ENCODE measurements at regions not wholly inside any gene's neighbourhood (a gene's known extent, or its start where the extent isn't known, plus 50 kb on each side); places are given as distances from the start of the nearest gene placed in this dataset.
"Not testable (repeated sequence)": the region's sequence is repeated elsewhere in the genome, so short reads cannot be mapped to it uniquely, and the experiment has no call there.

DNA sequence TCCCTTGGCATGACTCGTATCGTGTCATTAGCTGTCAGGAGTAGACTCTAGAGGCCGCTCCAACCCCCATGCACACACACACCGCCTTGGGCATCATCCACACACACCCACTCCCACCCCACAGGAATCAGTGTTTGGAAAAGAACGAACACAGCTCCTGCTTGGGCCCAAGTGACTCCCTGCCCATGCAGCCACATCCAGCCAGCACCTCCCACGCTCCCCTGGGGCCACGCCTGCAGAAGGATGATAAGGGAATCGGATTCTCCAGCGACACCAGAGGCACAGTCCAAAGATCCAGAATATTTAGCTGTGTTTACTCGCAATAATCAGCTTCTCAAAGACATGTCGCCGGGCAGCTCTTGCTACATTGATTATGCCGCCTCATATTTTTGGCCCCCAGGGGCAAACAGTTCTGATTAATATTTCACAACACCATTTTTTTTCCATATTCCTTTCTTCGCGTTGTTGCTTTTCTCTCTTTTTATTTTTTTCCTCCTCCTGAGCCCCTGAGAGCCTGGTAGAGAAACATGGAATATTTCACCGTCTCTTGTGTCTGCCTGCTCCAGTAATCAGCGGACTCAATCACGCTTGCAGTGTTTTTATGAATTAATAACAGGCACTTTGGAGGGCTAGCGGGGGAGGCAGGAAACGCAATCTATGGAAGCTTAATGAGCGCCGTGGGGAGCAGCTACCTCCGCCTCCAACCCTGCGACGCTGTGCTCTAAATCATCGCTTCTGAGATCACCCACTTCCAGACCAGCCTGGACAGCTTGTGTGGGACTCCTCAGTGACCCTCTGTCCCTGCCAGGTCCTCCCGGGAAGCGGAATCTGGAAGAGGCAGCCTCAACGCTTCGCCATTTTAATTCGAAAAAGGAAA lies 221.4 kb downstream of the TLE3 start:
- no peak for DNase-seq

DNA sequence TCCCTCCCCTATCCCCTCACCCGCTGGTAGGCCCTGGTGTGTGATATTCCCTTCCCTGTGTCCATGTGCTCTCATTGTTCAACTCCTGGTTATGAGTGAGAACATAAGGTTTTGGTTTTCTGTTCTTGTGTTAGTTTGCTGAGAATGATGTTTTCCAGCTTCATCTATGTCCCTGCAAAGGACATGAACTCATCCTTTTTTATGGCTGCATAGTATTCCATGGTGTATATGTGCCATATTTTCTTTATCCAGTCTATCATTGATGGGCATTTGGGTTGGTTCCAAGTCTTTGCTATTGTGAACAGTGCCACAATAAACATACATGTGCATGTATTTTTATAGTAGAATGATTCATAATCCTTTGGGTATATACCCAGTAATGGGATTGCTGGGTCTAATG lies 217.8 kb downstream of the TLE3 start:
- DNase-seq: not testable (repeated sequence)

DNA sequence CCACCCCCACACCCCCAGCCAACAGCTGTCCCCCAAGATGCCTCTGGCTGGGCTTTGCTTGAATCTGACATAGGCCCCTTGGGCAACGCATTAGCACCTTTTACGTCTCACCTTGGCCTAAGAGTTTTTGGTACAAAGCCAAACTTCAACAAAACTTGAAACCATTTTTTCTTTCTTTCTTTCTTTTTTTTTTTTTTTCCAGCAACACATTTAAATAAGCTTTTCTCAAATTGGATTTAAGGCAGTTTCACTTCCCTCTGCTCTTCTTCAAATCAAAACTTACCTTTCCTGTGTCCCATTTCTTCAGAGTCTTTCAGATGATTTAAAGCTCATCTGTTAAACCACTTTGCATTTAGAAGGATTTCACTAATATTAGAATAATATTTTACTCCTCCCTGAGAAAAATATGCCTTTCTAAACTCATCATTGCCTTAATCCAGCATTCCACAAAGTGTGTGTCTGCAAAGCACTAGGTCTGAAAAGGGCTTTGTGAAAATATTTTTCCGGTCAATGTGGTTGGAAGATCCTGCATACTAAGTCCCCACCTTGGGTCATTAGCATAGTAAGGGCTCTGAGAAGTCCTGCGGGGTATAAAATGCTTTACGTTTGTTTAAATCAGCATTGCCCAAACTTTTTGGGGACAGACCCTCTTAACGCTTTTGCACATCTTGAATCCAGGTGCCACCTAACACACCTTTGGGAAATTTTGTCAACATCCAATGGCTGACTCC lies 217.0 kb downstream of the TLE3 start:
- DNase-seq: no peak

DNA sequence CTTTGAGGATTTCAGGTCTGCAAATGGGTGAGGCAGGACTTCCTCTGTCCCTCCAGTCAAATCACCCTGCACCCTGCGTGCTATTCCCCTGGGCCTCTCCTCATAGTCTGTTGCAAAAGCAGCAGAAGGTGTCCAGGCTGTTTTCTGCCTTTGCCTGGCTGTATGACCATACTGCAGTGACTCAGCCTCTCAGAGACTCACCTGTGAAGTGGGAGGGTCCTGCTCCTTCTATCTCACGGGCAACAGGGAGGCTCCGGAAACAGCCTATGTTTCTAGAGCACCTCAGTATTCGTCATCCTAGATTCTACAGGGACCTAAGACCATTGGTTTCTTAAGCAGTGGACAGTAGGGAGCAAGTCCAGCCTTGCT lies 216.4 kb downstream of the TLE3 start:
- no peak for DNase-seq

DNA sequence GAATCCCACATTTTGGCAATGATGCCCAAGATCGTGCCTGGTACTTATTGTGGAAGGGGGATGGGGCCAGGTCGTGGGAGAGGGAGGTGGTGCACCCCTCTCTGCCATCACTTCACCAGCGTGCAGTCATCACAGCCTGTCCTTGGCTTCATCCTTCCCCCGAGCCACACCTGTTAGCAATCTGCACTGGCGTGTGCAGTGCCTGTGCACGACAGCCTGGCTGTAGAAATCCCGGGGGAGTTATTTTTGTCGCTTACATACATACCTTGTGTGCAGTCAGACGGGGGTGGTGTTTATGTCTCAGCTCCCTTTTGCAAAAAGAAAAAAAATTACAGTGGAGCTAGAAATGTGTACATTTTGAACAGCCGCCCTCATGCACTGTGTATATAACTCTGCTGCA lies 216.0 kb downstream of the TLE3 start:
- DNase-seq: peak in 1 of 2 experiments; percentile 3

DNA sequence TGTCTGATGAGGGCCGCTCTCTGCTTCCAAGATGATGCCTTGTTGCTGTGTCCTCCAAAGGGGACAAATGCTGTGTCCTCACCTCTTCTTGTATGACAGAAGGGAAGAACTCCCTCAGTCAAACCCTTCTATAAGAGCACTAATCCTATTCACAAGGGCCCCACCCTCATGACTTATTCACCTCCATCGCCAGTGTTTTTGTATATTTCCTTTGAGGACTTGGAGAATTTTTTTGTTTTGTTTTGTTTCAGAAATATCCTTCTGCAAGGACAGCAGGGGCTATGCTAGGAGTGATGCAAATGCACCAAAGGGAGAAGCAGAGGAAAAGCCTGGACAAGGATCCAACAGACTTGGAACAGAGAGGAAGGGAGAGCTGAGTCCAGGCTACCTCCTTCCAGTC lies 214.4 kb downstream of the TLE3 start:
- DNase-seq: no peak

DNA sequence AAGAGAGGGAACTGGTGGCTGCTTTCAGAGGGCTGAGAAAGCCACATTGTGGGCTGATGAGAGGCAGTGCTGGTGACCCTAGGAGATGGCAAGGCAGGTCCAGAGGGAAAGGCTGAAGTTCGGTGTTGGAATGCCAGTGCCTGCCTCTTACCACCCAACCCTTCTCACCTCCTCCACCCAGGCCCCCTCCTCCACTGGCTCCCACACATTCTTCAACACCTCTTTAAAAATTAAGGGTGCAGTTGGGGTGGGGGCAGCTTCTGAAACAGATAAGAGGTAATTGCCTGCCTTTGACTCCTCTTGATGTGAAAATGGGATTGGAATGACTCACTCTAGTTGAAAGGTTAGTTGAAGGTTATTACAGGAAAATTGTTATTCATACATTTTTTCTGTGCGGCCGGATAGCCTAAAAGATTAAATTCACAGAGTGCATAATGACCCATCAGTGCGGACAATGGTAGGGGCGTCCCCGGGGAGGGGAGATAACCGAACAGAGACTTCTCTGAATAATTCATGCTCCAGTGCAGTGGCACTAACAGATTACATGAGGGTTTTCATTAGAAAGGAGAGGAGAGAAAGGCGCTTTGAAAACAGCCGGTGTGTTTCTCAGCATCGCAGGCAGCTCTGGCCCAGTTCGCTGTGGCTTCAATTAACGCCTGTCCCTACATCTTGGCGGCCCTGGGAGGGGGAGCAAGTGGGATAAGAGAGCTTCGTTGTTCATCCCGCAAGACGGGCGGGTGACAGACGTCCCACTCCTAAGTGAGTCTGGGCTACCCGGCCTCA lies 212.4 kb downstream of the TLE3 start:
- DNase-seq: no peak

DNA sequence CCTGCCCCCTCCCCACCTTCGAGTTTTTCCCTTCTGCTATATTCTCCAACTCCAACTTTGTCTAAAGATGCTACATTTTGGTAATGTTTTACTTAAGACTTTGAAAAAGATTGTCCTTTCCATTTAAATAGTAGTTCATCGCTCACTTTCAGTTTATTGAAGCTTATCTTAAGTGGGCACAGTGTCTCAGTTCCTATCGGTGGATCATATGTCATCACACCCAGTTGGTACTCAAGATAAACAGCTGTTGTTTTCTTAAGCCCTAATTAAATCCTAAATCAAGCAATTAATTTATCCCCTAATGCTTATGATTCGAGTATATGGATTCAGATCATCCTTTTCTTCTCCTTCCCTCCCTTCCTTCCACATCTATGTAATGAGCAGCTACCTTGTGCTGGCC lies 210.7 kb downstream of the TLE3 start:
- no peak for DNase-seq

DNA sequence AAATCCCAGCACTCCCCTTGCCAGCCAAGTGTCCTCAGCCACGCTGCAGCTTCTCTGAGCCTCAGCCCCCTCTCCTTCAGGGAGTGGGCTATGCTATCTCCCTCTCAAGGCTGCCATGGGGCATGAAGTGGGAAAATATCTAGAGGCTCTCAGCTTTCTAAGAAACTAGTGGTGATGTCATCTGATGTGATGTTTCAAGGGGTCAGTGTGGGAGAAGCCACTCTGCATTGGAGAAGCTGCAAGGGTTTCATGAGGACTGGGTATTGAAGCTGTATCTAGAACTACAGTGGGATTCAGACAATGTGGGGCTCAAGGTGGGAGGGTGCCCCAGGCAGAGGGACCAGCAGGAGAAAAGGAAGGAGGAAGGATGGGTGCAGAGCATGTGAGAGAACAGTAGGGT lies 210.2 kb downstream of the TLE3 start:
- DNase-seq: no peak

DNA sequence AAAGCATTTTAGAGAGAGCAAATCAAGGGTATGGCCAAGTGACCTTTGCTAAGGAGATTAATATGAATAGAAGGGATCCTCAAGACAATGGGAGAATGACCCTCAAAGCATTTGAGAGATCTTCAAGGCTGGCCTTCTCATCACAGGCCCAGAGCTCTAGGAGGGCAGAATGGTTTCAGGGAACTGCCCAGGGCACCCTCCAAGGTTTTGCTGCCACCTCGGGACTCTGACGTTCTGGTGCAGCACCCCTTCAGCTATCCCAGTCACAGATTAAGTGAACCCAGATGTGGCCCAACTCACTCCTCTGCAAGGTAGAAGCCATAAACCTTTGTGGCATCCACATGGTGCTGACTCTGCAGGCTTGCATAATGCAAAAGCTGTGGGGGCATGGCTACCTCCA lies 209.3 kb downstream of the TLE3 start:
- no peak for DNase-seq

DNA sequence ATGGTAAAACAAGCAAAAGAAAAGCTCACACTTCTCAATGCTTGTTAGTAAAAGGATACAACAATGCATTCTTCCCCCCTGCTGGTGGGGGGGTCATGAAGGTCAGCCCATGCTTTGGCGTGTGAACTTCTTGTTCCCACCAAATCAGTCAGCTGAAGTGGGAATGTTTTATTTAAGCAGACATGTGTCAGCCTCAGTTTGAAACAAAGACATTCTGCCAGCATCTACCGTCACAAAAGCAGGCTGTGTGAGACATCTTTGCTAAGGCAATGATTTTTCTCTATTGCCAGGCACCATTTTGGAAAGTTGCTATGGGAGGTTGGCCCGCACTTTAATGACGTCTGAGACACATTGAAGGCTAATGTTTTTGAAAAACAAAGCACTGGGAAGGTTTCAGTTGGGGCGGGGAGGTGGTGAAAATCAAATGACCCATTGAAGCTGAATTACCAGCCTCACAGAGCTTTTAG lies 206.6 kb downstream of the TLE3 start:
- DNase-seq: no peak

DNA sequence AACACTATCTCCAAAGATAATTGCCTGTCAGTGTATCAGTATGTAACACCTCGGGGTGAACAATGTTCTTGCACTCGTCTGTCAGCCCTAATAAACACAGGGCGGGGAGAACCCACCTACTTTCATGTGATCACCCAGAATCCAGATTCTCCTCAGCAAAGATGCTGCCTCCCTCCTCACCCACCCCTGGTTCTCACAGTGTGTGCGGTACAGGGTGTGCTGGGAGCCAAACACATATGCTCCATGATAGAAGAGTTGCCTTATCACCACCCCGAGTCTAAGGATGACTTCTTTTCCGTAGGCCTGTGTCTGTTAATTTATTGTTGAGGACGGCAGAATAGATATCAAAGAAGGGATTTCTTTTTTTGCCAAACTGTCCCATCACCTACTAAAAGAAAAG lies 206.1 kb downstream of the TLE3 start:
- DNase-seq: no peak

DNA sequence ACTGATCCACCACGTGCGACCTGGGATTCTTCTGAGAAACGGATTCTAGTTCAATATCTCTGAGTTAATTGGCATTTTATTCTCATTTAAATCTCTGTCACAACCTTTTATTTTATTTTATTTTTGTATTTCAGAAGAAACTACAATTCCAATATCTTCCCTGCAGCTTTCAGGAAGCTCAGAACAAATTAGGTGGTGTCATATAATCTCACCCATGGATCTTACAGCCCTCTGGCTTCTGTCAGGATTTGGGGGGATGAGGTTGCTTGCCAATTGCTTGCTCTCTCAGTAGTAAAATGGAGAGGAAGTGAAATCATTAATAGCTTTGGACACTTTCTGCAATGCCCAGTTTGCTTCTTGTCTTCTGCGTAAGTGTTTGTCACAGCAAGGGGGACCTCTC lies 205.4 kb downstream of the TLE3 start:
- DNase-seq: no peak

DNA sequence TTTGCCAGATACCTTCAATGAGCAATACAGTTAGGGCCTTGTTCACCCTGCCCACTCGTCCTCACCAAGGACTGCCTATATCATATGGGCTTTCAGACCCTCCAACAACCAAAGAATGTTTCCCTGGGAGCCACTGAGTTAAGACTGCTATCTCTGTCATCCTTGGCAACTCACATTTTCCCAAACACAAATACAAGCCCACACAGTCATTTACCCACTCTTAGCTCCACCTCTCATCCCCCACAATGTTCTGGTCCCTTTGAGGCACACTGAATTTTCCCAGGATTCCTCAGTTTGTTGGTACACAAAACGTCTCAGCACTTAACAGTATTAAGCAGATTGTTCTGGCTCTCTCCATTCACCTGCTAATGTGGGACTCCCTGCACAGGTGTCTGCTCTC lies 204.6 kb downstream of the TLE3 start:
- DNase-seq: no peak

DNA sequence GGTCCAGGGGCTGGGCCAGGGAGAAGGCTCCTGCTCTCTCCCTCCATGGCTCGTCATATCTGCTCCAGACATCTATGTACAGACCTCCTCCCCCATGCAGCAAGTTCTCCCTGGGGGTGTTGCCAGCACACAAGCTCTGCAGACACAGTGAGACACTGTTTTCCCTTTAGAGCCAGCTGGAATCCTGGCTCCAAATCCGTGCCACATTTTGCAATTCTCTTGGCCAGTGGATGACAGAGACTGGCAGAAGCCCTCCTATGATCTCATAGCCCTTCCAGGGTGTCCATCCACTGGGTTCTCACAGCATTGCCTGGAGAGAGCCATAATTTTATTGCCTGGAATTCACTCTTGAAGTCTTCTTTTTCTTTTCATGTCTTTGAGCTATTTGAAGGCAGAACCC lies 203.9 kb downstream of the TLE3 start:
- DNase-seq: no peak

DNA sequence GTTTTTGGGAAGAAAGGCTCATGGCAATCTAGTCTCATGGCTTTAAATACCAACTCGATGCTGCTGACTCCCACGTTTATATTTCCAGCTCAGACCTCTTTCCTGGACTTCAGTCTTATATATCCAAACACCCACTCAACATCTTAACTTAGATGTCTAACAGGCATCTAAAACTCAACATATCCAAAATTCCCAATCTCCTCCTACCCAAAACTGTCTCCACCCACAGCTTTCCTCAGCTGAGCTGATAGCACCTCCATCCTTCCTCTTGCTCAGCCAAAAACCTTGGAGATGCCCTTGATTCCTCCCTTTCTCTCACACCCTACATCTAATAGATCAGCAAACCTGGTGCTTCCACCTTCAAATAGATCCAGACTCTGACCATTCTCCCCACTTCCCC lies 202.5 kb downstream of the TLE3 start:
- DNase-seq: no peak

DNA sequence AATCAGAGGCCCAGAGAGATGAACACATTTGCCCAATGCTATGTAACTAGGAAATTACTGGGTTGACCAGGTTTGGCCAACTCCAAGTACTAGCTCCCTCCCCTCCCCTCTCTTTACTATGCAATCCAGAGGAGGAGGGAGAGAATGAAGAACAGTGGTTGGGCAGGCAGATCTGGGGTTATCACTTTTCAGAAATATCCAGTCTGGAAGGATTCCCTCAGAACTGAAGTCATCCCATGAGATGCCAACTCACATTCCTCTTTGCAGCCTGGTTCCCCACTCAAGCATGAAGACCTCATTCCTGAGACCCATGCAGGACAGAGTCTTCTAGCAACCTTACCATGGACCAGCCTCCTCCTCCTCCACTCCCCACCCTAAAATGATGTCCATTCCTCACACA lies 201.1 kb downstream of the TLE3 start:
- DNase-seq: no peak

DNA sequence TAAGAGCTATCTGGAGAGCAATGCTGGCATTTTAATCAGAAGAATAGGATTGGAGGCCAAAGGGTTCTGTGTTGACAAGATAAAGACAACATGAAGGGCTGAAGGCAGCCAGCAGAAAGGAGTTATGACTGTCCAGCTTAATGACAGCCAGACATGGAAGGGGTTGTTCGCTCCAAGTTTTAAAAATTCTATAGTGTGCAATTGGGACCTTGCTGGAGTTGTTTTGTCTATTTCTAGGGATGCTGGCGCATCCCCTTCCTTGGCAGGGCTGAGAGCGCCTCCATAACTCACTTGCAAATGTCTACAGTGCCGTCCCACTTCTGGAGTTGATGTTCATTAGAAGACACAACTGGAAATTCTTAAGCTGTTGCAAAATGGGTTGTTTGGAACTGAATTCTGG lies 200.7 kb downstream of the TLE3 start:
- DNase-seq: no peak

DNA sequence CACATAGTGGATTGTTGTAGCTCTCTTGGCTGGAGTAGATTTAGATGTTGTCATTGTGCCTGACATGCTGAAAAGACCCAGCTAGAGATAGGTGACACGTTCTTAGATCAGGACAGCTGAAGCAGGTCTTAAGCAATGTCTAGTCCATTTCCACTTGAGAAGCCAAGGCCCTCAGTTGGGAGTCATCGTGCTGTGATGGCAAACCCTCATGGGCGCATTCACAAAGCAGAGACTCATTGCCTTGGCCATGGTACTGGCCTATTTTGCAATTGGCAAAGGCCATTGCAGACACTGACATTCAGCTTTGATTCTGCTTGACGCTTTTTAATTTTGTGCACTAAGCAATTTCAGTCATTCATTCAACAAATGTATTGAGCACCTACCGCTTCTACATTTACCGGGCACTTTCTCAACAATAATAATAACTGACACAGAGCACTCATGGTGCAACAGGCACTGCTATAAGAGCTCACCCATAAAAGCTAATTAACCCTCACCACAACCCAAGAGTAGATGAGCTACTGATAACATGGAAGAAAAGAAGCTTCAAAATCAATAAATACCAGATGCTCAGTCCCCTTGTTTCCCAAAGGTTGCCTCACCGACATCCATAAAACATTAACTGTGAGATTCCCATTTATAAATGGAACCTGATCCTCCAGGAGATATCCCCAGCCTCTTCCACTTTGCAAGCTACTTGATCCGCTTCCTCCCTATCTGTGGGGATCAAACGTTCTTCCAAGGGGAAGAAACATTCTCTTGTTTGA lies 200.1 kb downstream of the TLE3 start:
- DNase-seq: no peak

DNA sequence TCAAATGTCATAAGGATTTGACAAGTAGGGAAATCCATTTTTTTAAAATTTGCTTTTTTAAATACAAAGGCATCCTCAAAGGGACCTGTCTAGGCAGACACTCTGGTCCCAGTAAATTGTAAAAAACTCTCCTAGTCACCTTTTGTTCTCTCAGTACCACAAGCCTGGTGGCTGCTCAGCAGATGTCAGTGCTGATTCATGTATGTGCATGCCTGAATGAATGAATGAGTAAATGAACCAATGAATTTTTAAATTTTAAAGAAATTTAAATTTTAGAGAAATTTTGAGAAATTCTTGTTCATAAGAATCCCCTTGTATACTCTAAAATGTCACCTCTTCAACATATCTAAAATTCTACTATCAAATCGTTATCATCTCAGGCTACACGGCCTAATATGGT lies 199.5 kb downstream of the TLE3 start:
- DNase-seq: no peak

DNA sequence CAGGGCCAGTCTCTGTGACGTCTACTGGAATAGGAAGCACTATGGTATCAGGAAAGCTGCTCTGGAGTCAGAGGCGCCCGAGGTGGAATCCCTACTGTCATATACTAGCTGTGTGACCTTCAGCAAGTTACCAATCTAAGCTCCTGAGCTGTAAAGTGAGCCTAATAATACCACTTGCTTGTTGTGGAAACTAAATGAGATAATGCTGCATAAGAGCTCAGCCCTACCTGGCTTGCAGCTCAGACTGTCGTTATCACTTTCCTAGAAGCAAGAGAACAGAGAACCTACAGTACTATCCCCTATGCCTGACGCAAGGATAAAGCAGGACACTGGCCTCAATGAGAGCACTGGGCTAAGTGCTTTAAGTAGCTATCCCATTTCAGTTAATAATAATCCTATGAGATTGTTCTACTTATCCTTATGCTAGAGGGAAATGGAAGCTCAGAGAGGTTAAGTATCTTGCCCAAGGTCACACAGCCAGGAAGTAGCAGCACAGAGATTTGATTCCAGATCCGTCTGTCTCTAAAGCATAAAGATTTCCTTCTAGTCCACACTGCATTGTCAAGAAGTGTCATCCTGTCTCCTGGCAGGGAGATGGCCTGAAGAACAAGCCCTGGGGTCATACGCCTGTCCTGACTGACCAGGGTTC lies 195.2 kb downstream of the TLE3 start:
- no peak for DNase-seq

Measured in NCI-H1930 (cell line).